Testis (tissue), 2 donors: ENCODE measurements at regions not wholly inside any gene's neighbourhood (a gene's known extent, or its start where the extent isn't known, plus 50 kb on each side); places are given as distances from the start of the nearest gene placed in this dataset.

Source experiments
- DNase-seq: peaks from one replicate; pipeline ENCODE4 v3.0.0-alpha.2; 2019
- H3K27ac ChIP-seq, 2 donors: fragments of 200-600 bp; sonication (generic); one replicate each; pipeline ENCODE4 v1.5.1; 2019
- H3K27me3 ChIP-seq: fragments of 200-600 bp; sonication (generic); one replicate; pipeline ENCODE4 v1.5.1; 2019
- H3K36me3 ChIP-seq: fragments of 200-600 bp; sonication (generic); one replicate; pipeline ENCODE4 v1.5.1; 2017; ENCODE audit warnings: low read depth; ENCODE audit errors: missing control alignments
- H3K4me1 ChIP-seq: fragments of 200-600 bp; sonication (generic); one replicate; pipeline ENCODE4 v1.5.1; 2019
- H3K4me3 ChIP-seq, 2 donors: fragments of 200-600 bp; sonication (generic); one replicate each; pipeline ENCODE4 v1.5.1; 2017 to 2019
- H3K9me3 ChIP-seq: fragments of 200-600 bp; sonication (generic); one replicate; pipeline ENCODE4 v1.5.1; 2017
- POLR2A ChIP-seq: fragments of 450-650 bp; IDR thresholded peaks from one replicate; pipeline ENCODE4 v1.6.1; 2017; ENCODE audit warnings: antibody characterized with exemption, mild to moderate bottlenecking, moderate library complexity
- WGBS, 2 donors: methylation state at CpG; one replicate each; pipeline ENCODE4 v1.1.5; 2018; 5-methylcytosine and 5-hydroxymethylcytosine counted together
- intact Hi-C: fragments of 100-400 bp; cut with DNase I; formaldehyde crosslinking; loops from one replicate; pipeline ENCODE4 v1.15.1; 2023; ENCODE audit warnings: low total_unique reads
- TF ChIP-seq, protein P1 (sequence below), 3 experiments: fragments of 450-650 bp in 2 of 3; fragments of 200-600 bp in 1 of 3; sonication (generic) in 1 of 3; IDR thresholded peaks; one replicate each; pipeline ENCODE4 v1.5.1; 2016 to 2019; ENCODE audit warnings: antibody characterized with exemption in 3 of 3, mild to moderate bottlenecking in 2 of 3, moderate library complexity in 1 of 3

DNA sequence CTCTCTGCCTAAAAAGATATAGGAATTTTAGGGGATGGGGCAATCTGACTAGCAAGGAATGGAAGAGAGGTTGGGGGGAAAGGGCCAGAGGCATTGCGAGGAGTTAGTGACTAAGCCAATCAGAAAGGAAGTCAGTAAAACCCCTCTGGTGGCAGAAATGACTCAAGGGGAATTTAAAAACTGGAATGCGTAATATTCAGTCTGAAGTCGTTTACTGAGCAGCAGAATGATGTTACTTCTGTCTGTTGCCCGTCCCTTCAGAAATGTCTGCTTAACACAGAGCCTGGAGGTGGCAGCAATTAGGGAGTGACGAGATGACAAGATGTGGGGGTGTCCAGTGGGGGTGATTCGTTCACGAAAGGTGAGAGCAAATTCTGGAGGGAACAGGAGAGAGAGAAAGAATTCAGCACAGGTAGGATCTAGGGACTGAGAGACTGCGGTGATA lies 107.7 kb upstream of the CLMP start:
- Histone ChIP-seq H3K27me3 (no peaks in the 10 kb centered on the region), H3K27ac (no peak overlapping the region), H3K9me3 (no peaks in the 10 kb centered on the region), H3K36me3 (no peaks in the 10 kb centered on the region), H3K4me3 (no peak overlapping the region), H3K4me1 (peaks cover 11% of the 10 kb centered on the region)
- intact Hi-C loops = loop anchor here (5.0 kb wide), 1 partner anchor 175 kb away; no protein-coding TSS in a partner anchor
- 77 to 79% methylated on average over 8 of the region's 8 CpGs for WGBS, 2 donors
- no peak for DNase-seq
- TF ChIP-seq, protein P1, sequence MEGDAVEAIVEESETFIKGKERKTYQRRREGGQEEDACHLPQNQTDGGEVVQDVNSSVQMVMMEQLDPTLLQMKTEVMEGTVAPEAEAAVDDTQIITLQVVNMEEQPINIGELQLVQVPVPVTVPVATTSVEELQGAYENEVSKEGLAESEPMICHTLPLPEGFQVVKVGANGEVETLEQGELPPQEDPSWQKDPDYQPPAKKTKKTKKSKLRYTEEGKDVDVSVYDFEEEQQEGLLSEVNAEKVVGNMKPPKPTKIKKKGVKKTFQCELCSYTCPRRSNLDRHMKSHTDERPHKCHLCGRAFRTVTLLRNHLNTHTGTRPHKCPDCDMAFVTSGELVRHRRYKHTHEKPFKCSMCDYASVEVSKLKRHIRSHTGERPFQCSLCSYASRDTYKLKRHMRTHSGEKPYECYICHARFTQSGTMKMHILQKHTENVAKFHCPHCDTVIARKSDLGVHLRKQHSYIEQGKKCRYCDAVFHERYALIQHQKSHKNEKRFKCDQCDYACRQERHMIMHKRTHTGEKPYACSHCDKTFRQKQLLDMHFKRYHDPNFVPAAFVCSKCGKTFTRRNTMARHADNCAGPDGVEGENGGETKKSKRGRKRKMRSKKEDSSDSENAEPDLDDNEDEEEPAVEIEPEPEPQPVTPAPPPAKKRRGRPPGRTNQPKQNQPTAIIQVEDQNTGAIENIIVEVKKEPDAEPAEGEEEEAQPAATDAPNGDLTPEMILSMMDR (IDR thresholded peaks at IDR 0.05) = no peak

DNA sequence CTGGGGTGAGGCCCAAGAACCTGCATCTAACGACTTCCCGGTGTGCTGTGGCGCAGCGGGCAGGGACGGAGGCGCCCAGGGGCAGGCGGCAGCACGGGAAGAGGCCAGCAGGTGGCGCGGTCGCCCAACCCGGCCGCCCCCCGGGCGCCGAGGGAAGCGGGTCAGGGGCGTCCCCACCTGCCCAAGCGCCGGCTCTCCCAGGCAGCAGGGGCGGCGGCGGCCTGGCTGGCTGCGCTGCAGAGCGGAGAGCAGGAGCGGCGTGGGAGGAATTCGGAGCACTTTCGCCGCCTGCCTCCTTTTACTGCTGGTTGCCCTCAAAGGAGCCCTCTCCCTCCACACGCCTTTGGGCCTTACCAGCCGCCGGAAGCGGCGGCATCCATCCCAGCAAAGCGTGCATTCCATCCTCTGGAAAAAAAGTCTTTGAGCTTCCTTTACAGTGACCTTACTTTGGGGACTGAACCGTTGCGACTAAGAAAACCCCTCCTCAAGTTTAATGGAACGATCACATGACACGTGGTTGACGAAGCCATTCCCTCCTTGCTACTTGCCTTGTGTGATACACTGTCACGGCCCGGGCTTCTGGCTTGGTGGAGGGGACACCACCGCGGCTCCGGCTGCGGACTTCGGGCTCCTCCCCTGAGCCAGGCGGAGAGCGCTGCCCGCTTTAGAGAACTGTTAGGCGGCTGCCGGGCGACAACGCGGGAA lies 106.8 kb upstream of the CLMP start:
- no peak for TF ChIP-seq POLR2A
- TF ChIP-seq, protein P1 (IDR thresholded peaks at IDR 0.05) = peak; percentile 76 to 94 (median 89)
- H3K9me3 ChIP-seq = no peaks in the 10 kb centered on the region
- intact Hi-C loops = loop anchor here (5.0 kb wide), 1 partner anchor 175 kb away; no protein-coding TSS in a partner anchor
- H3K27me3 ChIP-seq = no peaks in the 10 kb centered on the region
- WGBS, 2 donors = 12 to 13% methylated on average over 25 to 55 of the region's 56 CpGs
- H3K4me3 ChIP-seq = peak overlapping the region; percentile 24 to 34
- DNase-seq = peak; percentile 73
- H3K4me1 ChIP-seq = peaks cover 4% of the 10 kb centered on the region
- H3K36me3 ChIP-seq = no peaks in the 10 kb centered on the region
- H3K27ac ChIP-seq = no peak overlapping the region

DNA sequence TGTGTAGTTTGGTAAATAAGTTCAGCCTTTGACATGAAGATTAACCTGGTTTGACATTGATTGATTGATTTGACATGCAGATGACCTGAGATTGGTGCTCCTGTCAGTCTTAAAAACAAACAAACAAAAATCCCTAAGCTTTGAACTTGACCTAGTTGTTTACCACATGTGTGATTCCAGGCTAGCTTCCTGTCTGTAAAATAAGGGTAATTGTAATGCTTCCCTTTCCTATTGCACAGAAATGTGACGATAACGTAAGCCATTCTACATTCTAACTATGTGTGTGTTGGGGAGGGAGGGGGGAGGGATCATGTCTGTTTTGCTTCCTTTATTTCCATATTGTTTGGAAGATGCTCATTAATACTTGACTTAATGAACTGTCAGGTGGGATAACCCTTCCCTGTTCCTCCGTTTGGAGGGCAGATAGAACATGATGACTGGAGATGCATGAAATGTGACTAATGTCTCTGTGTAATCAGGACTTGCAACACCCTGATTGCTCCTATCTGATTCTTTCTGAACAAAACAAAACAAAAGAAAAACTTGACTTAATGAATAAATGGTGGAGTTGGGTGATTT lies 106.1 kb upstream of the CLMP start:
- peak overlapping the region in 1 of 2 donors; percentile 34 for H3K4me3 ChIP-seq

DNA sequence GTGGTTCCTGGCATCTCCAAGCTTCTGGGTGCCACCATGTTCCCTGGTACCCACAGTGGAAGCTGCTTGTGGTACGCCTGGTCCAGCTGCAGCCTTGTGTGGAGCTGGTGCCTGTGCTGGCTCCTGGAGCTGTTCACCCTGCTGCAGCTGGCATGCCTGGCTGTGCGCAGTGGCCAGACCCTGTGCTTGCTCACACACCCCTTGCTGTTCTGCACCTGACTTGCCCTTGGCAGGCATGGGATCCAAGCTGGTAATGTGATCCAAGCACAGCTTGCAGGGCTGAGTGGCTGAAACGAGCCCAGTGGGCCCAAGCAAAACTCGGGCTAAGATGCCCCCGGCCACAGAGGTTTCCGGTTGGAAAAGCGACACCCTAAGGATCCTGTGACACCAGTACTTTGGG lies 104.7 kb upstream of the CLMP start:
- intact Hi-C loops = loop anchor here (5.0 kb wide), 1 partner anchor 178 kb away; no protein-coding TSS in a partner anchor
- 88 to 100% methylated on average over 2 to 7 of the region's 7 CpGs for WGBS, 2 donors
- Histone ChIP-seq H3K4me1 (peaks cover 4% of the 10 kb centered on the region), H3K27ac (no peak overlapping the region), H3K36me3 (no peaks in the 10 kb centered on the region), H3K4me3 (no peak overlapping the region), H3K27me3 (no peaks in the 10 kb centered on the region), H3K9me3 (no peaks in the 10 kb centered on the region)
- DNase-seq = no peak
- TF ChIP-seq POLR2A = no peak
- TF ChIP-seq, protein P1 (IDR thresholded peaks at IDR 0.05) = no peak

More for the DNA sequence above, 106.1 kb upstream of the CLMP start:
- H3K36me3 ChIP-seq = no peaks in the 10 kb centered on the region
- WGBS, 2 donors = 30 to 38% methylated on average over 3 of the region's 3 CpGs
- DNase-seq = no peak
- no peaks in the 10 kb centered on the region for H3K27me3 ChIP-seq
- no peak overlapping the region for H3K27ac ChIP-seq
- TF ChIP-seq POLR2A = no peak
- TF ChIP-seq, protein P1 (IDR thresholded peaks at IDR 0.05) = no peak
- H3K4me1 ChIP-seq = peaks cover 4% of the 10 kb centered on the region
- no peaks in the 10 kb centered on the region for H3K9me3 ChIP-seq
- intact Hi-C loops = loop anchor here (5.0 kb wide), 1 partner anchor 176 kb away; no protein-coding TSS in a partner anchor
